Skeletal muscle cell (primary cell): ENCODE measurements at regions not wholly inside any gene's neighbourhood (a gene's known extent, or its start where the extent isn't known, plus 50 kb on each side); places are given as distances from the start of the nearest gene placed in this dataset.
"Not testable (repeated sequence)": the region's sequence is repeated elsewhere in the genome, so short reads cannot be mapped to it uniquely, and the experiment has no call there.

Source experiments
- DNase-seq: peaks from one replicate; pipeline ENCODE4 v3.0.0-alpha.2; 2010; ENCODE audit warnings: low read depth
- H3K4me3 ChIP-seq: 2 replicates; pipeline ENCODE4 v1.5.1; 2011; ENCODE audit warnings: low read depth, mild to moderate bottlenecking, control low read depth, low read length, moderate library complexity

- no peak for DNase-seq
- no peak overlapping the region for H3K4me3 ChIP-seq
Observed at GRCh38 chr1:8232036-8232757, 85.7 kb upstream of the SLC45A1 start.

- DNase-seq: no peak
- H3K4me3 ChIP-seq: no peak overlapping the region
Observed at GRCh38 chr1:8230292-8230621, 87.7 kb upstream of the SLC45A1 start.

- no peak for DNase-seq
- H3K4me3 ChIP-seq: no peak overlapping the region
Observed at GRCh38 chr1:8228253-8228652, 89.7 kb upstream of the SLC45A1 start.

- not testable (repeated sequence) for DNase-seq, H3K4me3 ChIP-seq
Observed at GRCh38 chr1:8227674-8228073, 90.2 kb upstream of the SLC45A1 start.

GRCh38 chr1:8226747-8227146, 91.2 kb upstream of the SLC45A1 start:
- H3K4me3 ChIP-seq: no peak overlapping the region
- DNase-seq: no peak

- DNase-seq: not testable (repeated sequence)
Observed at GRCh38 chr1:8226024-8226423, 91.9 kb upstream of the SLC45A1 start.

GRCh38 chr1:8223526-8223925, 94.4 kb upstream of the SLC45A1 start:
- no peak overlapping the region for H3K4me3 ChIP-seq
- no peak for DNase-seq

More at GRCh38 chr1:8226024-8226423, 91.9 kb upstream of the SLC45A1 start:
- not testable (repeated sequence) for H3K4me3 ChIP-seq

- H3K4me3 ChIP-seq: no peak overlapping the region
Observed at GRCh38 chr1:8222789-8223188, 95.1 kb upstream of the SLC45A1 start.

GRCh38 chr1:8219530-8219929, 98.4 kb upstream of the SLC45A1 start:
- no peak overlapping the region for H3K4me3 ChIP-seq
- no peak for DNase-seq

More at GRCh38 chr1:8222789-8223188, 95.1 kb upstream of the SLC45A1 start:
- DNase-seq: no peak

GRCh38 chr1:8218351-8219092, 99.4 kb upstream of the SLC45A1 start:
- DNase-seq: no peak
- H3K4me3 ChIP-seq: no peak overlapping the region

- DNase-seq: no peak
Observed at GRCh38 chr1:8217809-8218208, 100.1 kb upstream of the SLC45A1 start.

GRCh38 chr1:8217011-8217711, 100.8 kb upstream of the SLC45A1 start:
- no peak for DNase-seq
- no peak overlapping the region for H3K4me3 ChIP-seq

More at GRCh38 chr1:8217809-8218208, 100.1 kb upstream of the SLC45A1 start:
- H3K4me3 ChIP-seq: no peak overlapping the region

GRCh38 chr1:8216005-8216404, 101.9 kb upstream of the SLC45A1 start:
- no peak overlapping the region for H3K4me3 ChIP-seq
- DNase-seq: no peak

GRCh38 chr1:8214501-8215173, 103.3 kb upstream of the SLC45A1 start:
- no peak for DNase-seq
- H3K4me3 ChIP-seq: no peak overlapping the region

- no peak for DNase-seq
- no peak overlapping the region for H3K4me3 ChIP-seq
Observed at GRCh38 chr1:8213676-8214075, 104.2 kb upstream of the SLC45A1 start.

GRCh38 chr1:8213136-8213535, 104.8 kb upstream of the SLC45A1 start:
- no peak overlapping the region for H3K4me3 ChIP-seq
- DNase-seq: no peak

- DNase-seq: no peak
- no peak overlapping the region for H3K4me3 ChIP-seq
Observed at GRCh38 chr1:8212580-8213031, 105.3 kb upstream of the SLC45A1 start.

GRCh38 chr1:8211883-8212579, 105.9 kb upstream of the SLC45A1 start:
- DNase-seq: peak; percentile 97
- H3K4me3 ChIP-seq: no peak overlapping the region

- DNase-seq: no peak
- H3K4me3 ChIP-seq: no peak overlapping the region
Observed at GRCh38 chr1:8211251-8211882, 106.5 kb upstream of the SLC45A1 start.
